ENCODE measurements at regions not wholly inside any gene's neighbourhood (a gene's known extent, or its start where the extent isn't known, plus 50 kb on each side); places are given as distances from the start of the nearest gene placed in this dataset.

DNA sequence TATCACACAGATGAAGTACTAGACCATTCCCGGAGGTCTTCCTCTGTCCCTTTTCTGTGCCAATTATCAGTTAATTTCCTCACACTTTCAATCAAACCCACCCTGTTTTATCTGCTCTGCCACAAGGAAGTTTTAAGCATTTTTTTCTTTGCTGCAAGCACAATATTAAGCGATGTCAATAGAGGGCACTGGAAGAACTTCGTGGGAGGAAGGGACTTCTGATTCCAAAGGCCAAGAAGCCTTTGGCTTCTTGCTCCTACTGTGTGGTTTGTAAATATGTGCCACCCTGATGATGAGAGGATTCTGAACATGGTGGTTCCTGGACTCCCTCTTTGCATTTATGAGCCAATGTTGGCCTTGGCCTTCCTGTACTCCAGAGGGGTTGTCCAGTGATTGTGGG lies 1712.5 kb upstream of the C9orf72 start:
- H3K4me3 ChIP-seq (ENCODE audit: low read length): no peak overlapping the region
- DNase-seq (ENCODE audit: low read depth): no peak
- TF ChIP-seq, protein P1, sequence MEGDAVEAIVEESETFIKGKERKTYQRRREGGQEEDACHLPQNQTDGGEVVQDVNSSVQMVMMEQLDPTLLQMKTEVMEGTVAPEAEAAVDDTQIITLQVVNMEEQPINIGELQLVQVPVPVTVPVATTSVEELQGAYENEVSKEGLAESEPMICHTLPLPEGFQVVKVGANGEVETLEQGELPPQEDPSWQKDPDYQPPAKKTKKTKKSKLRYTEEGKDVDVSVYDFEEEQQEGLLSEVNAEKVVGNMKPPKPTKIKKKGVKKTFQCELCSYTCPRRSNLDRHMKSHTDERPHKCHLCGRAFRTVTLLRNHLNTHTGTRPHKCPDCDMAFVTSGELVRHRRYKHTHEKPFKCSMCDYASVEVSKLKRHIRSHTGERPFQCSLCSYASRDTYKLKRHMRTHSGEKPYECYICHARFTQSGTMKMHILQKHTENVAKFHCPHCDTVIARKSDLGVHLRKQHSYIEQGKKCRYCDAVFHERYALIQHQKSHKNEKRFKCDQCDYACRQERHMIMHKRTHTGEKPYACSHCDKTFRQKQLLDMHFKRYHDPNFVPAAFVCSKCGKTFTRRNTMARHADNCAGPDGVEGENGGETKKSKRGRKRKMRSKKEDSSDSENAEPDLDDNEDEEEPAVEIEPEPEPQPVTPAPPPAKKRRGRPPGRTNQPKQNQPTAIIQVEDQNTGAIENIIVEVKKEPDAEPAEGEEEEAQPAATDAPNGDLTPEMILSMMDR (conservative IDR thresholded peaks at IDR 0.05; ENCODE audit: low read length): no peak

DNA sequence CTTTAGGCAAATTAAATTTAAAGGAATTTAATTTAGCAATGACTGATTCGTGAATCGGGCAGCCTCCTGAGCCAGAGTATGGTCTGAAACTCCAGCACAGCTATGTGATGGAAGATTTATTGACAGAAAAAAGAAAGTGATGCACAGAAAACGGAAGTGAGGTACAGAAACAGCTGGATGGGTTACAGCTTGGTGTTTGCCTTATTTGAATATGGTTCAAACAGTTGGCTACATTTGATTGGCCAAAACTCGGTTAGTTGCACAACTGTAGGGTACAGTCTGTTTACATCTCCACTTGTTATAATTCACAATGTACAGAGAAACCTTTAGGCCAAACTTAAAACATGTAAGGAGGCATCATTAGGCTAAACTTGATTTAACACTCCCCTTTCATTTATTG lies 1716.1 kb upstream of the C9orf72 start:
- DNase-seq (ENCODE audit: low read depth): no peak
- H3K4me3 ChIP-seq (ENCODE audit: low read length): no peak overlapping the region
- TF ChIP-seq, protein P1 (conservative IDR thresholded peaks at IDR 0.05; ENCODE audit: low read length): no peak

DNA sequence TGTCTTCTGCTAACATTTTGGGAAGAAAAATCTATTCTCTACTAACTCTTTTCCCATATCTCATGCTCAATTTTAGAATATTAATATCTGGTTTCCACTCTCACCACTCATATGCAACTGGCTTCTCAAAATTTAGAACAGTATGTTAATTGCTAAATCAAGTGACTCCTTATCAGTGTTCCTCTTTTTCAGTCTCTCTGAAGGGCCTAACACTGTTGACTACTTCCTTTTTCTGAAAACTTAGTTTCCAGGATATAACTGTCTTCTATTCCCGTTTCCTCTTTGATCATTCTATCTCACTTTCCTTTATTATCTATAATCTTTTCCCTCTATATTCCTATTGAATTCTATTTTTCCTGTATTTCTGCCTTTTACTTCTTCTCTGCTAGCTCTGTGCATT lies 1717.2 kb upstream of the C9orf72 start:
- TF ChIP-seq, protein P1 (conservative IDR thresholded peaks at IDR 0.05; ENCODE audit: low read length): no peak
- no peak for DNase-seq (ENCODE audit: low read depth)
- H3K4me3 ChIP-seq (ENCODE audit: low read length): no peak overlapping the region

DNA sequence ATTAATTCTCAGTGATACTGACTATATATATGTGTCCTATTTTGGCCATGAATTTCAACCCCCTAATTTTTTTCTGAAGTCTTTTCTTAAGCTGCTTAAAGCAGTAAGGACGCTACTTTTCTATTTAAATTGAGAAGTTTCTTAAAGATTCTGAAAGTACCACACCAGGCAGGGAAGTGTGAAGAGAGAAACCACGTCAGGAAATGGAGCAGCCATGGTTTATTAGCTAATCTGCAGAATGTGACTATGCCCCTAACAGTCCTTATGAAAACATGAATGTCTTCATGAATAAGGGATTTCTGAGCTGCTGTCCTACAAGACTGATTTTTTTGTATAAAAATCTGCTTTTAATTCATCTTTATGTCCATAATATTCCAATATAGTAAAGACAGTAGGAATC lies 1724.3 kb upstream of the C9orf72 start:
- no peak for DNase-seq (ENCODE audit: low read depth)
- TF ChIP-seq, protein P1 (conservative IDR thresholded peaks at IDR 0.05; ENCODE audit: low read length): no peak
- H3K4me3 ChIP-seq (ENCODE audit: low read length): no peak overlapping the region

DNA sequence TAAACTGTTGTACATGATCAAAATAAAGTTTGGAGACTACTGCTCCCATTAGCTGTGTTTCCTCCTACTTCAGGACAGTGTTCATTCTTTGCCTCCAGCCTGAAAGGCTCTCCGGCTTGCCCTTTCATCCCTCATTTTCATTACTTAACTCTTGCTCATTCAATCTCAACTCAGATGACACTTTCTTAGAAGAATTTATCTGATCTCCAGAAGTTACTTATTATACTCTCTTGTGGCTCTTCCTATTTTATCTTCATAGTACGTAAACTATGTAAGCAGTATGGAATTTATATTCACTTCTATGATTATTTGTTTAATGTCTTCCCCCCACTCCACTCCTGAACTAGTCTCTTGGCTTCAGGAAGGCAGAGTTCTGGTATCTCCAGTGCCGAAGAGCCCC lies 1737.9 kb upstream of the C9orf72 start:
- TF ChIP-seq, protein P1 (conservative IDR thresholded peaks at IDR 0.05; ENCODE audit: low read length): no peak
- no peak overlapping the region for H3K4me3 ChIP-seq (ENCODE audit: low read length)
- no peak for DNase-seq (ENCODE audit: low read depth)

DNA sequence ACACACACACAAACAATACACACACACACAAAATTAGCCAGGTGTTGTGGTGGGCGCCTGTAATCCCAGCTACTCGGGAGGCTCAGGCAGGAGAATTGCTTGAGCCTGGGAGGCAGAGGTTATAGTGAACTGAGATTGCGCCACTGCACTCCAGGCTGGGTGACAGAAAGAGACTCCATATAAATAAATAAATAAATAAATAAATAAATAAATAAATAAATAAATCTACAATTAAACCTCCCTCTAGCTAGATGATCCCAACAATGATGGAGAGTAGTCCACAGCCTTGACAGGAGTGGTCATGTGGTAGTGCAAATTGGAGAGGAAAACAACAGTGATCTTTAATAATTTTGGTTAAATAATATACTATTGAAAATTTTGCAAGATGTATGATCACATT lies 1739.0 kb upstream of the C9orf72 start:
- no peak overlapping the region for H3K4me3 ChIP-seq (ENCODE audit: low read length)
- TF ChIP-seq, protein P1 (conservative IDR thresholded peaks at IDR 0.05; ENCODE audit: low read length): no peak
- DNase-seq (ENCODE audit: low read depth): no peak

DNA sequence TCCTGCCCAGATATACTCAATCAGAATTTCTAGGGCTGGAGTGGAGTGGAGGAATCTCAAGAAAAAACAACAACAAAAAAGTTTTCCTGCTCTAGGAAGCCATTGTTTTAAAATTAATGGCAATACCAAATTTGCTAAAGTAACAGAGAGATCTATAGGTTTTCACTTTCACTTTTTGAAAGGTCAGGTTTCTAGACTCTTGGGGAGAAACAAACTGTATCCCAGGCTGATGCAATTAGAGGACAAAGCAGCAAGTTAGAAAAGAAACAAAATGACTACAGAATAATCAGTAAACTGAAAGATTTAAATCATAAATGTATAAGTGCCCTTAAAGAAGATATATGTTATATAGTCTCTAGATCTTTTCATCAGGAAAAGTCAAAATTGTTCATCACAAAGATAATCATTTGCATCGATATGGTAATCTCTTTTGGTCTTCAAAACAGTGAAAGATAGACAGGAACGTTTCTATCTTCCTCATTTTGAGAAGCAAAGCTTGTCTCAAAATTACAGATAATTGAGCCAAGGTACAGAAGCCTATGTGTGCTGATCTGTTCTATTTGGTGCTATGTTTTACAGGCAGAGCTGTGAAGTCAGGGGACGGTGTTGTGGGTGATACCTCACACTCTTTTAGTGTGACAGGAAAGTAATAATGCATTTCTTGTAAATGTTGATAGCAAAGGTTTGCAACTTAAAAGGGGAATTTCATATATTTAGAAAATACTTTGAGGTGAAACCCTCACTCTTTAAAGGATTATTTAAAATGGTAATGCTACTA lies 1746.6 kb upstream of the C9orf72 start:
- no peak overlapping the region for H3K4me3 ChIP-seq (ENCODE audit: low read length)
- TF ChIP-seq, protein P1 (conservative IDR thresholded peaks at IDR 0.05; ENCODE audit: low read length): no peak
- DNase-seq (ENCODE audit: low read depth): no peak

All from AG10803 (cell line).